ENCODE measurements at regions not wholly inside any gene's neighbourhood (a gene's known extent, or its start where the extent isn't known, plus 50 kb on each side); places are given as distances from the start of the nearest gene placed in this dataset.

DNA sequence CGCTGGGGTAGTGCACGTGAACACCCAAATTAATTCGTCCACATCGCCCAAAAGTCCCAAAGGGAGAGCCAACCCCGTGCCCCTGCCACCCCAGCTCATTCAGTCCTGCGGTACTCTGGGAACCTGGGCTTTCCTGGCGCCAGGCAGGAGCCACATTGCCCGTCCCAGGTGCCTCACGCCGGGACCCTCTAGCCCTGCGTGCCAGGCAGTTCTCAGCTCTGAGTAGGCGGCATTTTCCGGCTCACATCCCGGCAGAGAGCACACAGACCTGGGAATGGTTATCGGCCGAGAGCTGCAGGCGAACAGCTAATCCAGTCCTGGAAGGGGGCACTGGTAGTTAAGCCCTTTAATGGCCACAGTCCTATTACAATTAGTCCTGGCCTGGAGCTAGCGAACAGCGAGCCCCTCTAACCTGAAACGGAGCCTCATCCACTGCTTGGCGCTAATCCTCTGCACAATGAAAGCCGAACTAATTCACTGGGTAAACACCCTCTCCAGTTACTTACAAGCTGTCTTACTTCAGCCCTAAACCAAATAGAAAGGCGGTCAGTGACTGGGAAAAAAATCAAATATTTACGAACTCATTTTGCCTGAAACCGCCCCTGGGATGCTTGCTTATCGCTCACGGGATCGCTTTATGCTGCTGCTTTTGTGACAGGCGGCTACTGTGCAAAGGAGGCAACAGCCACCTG, 254.6 kb upstream of the SOX14 start:
- Histone ChIP-seq H3K27ac (ENCODE audit: low read depth, low read length) (no peak overlapping the region), H3K9me3 (ENCODE audit: control insufficient read depth, insufficient read depth, low read length) (no peaks in the 10 kb centered on the region), H3K27me3 (ENCODE audit: control insufficient read depth, insufficient read depth, low read length) (no peaks in the 10 kb centered on the region), H3K4me3 (ENCODE audit: low read depth, low read length) (no peak overlapping the region), H3K4me1 (ENCODE audit: control insufficient read depth, insufficient read depth, low read length) (peaks cover 4% of the 10 kb centered on the region), H3K36me3 (ENCODE audit: control insufficient read depth, insufficient read depth, low read length) (no peaks in the 10 kb centered on the region)
- 63% methylated on average over 29 of the region's 29 CpGs for WGBS (ENCODE audit: insufficient coverage)
- DNase-seq (ENCODE audit: low read depth in 4 of 6, low spot score in 6 of 6) = peak in 2 of 6 donors; percentile 6 to 13

GRCh38 chr3:137511655-137512054, 252.5 kb upstream of the SOX14 start:
- H3K36me3 ChIP-seq (ENCODE audit: control insufficient read depth, insufficient read depth, low read length) = no peaks in the 10 kb centered on the region
- peaks cover 4% of the 10 kb centered on the region for H3K4me1 ChIP-seq (ENCODE audit: control insufficient read depth, insufficient read depth, low read length)
- DNase-seq (ENCODE audit: low read depth in 4 of 6, low spot score in 6 of 6) = no peak
- no peaks in the 10 kb centered on the region for H3K9me3 ChIP-seq (ENCODE audit: control insufficient read depth, insufficient read depth, low read length)
- no peaks in the 10 kb centered on the region for H3K27me3 ChIP-seq (ENCODE audit: control insufficient read depth, insufficient read depth, low read length)
- H3K4me3 ChIP-seq (ENCODE audit: low read depth, low read length) = no peak overlapping the region
- H3K27ac ChIP-seq (ENCODE audit: low read depth, low read length) = no peak overlapping the region
- 73% methylated on average over 1 of the region's 1 CpG for WGBS (ENCODE audit: insufficient coverage)

DNA sequence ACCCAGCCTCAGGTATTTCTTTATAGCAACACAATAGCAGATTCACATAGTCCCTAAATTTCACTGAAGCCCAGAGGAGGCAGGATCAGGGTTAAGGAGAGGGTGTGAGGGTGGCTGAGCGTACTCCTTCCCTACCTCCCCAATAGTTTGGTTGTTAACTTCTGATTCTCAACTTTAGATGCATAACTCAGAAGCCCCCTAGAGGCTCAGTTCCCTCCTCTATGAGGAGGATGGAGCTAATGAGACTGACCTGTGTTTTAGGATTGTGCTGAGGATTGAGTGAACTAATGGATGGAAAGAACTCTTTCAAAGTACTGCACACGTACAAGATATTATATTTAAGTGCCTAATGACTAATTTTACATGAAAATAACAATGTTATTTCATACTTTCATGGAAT, 249.3 kb upstream of the SOX14 start:
- WGBS (ENCODE audit: insufficient coverage) = no CpG with 5 or more reads among the region's 2 CpGs
- no peak overlapping the region for H3K4me3 ChIP-seq (ENCODE audit: low read depth, low read length)
- DNase-seq (ENCODE audit: low read depth in 4 of 6, low spot score in 6 of 6) = no peak
- H3K4me1 ChIP-seq (ENCODE audit: control insufficient read depth, insufficient read depth, low read length) = no peaks in the 10 kb centered on the region
- H3K27ac ChIP-seq (ENCODE audit: low read depth, low read length) = no peak overlapping the region
- H3K36me3 ChIP-seq (ENCODE audit: control insufficient read depth, insufficient read depth, low read length) = no peaks in the 10 kb centered on the region
- H3K27me3 ChIP-seq (ENCODE audit: control insufficient read depth, insufficient read depth, low read length) = no peaks in the 10 kb centered on the region
- no peaks in the 10 kb centered on the region for H3K9me3 ChIP-seq (ENCODE audit: control insufficient read depth, insufficient read depth, low read length)

- no peaks in the 10 kb centered on the region for H3K9me3 ChIP-seq (ENCODE audit: control insufficient read depth, insufficient read depth, low read length)
- H3K4me3 ChIP-seq (ENCODE audit: low read depth, low read length) = no peak overlapping the region
- no peaks in the 10 kb centered on the region for H3K36me3 ChIP-seq (ENCODE audit: control insufficient read depth, insufficient read depth, low read length)
- 56% methylated on average over 2 of the region's 5 CpGs for WGBS (ENCODE audit: insufficient coverage)
- H3K27ac ChIP-seq (ENCODE audit: low read depth, low read length) = no peak overlapping the region
- DNase-seq (ENCODE audit: low read depth in 4 of 6, low spot score in 6 of 6) = peak in 1 of 6 donors; percentile 23
- H3K27me3 ChIP-seq (ENCODE audit: control insufficient read depth, insufficient read depth, low read length) = no peaks in the 10 kb centered on the region
- no peaks in the 10 kb centered on the region for H3K4me1 ChIP-seq (ENCODE audit: control insufficient read depth, insufficient read depth, low read length)
Measured at GRCh38 chr3:137519602-137520001, 244.5 kb upstream of the SOX14 start.

- Histone ChIP-seq H3K4me1 (ENCODE audit: control insufficient read depth, insufficient read depth, low read length) (no peaks in the 10 kb centered on the region), H3K27me3 (ENCODE audit: control insufficient read depth, insufficient read depth, low read length) (no peaks in the 10 kb centered on the region), H3K27ac (ENCODE audit: low read depth, low read length) (no peak overlapping the region), H3K4me3 (ENCODE audit: low read depth, low read length) (no peak overlapping the region), H3K9me3 (ENCODE audit: control insufficient read depth, insufficient read depth, low read length) (no peaks in the 10 kb centered on the region), H3K36me3 (ENCODE audit: control insufficient read depth, insufficient read depth, low read length) (no peaks in the 10 kb centered on the region)
- 100% methylated on average over 1 of the region's 1 CpG for WGBS (ENCODE audit: insufficient coverage)
- DNase-seq (ENCODE audit: low read depth in 4 of 6, low spot score in 6 of 6) = no peak
Measured at GRCh38 chr3:137524751-137525150, 239.4 kb upstream of the SOX14 start.

DNA sequence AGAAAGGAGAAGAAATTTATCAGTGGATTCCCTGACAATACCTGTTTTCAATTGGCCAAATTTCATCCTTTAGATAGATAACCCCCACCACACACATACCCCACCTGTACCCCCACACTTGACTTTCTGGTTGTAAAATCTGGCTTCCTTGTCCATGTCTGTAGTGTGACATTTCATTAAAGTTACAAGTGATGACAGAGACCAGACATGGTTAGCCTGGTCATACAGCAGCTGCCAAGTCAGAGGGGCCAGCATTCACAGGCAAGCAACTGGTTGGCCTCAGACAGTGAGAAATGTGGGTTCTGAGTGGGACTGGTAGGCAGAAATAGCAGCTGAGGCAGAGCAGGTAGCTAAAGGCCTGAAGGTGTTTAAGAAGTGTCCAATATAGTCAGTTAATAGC, 238.6 kb upstream of the SOX14 start:
- no peak for DNase-seq (ENCODE audit: low read depth in 4 of 6, low spot score in 6 of 6)
- Histone ChIP-seq H3K36me3 (ENCODE audit: control insufficient read depth, insufficient read depth, low read length) (no peaks in the 10 kb centered on the region), H3K27me3 (ENCODE audit: control insufficient read depth, insufficient read depth, low read length) (no peaks in the 10 kb centered on the region), H3K4me3 (ENCODE audit: low read depth, low read length) (no peak overlapping the region), H3K4me1 (ENCODE audit: control insufficient read depth, insufficient read depth, low read length) (no peaks in the 10 kb centered on the region), H3K27ac (ENCODE audit: low read depth, low read length) (no peak overlapping the region), H3K9me3 (ENCODE audit: control insufficient read depth, insufficient read depth, low read length) (no peaks in the 10 kb centered on the region)

- no peaks in the 10 kb centered on the region for H3K27me3 ChIP-seq (ENCODE audit: control insufficient read depth, insufficient read depth, low read length)
- 100% methylated on average over 3 of the region's 3 CpGs for WGBS (ENCODE audit: insufficient coverage)
- H3K27ac ChIP-seq (ENCODE audit: low read depth, low read length) = no peak overlapping the region
- H3K4me1 ChIP-seq (ENCODE audit: control insufficient read depth, insufficient read depth, low read length) = no peaks in the 10 kb centered on the region
- no peaks in the 10 kb centered on the region for H3K36me3 ChIP-seq (ENCODE audit: control insufficient read depth, insufficient read depth, low read length)
- no peak for DNase-seq (ENCODE audit: low read depth in 4 of 6, low spot score in 6 of 6)
- no peak overlapping the region for H3K4me3 ChIP-seq (ENCODE audit: low read depth, low read length)
- H3K9me3 ChIP-seq (ENCODE audit: control insufficient read depth, insufficient read depth, low read length) = peaks cover 7% of the 10 kb centered on the region
Measured at GRCh38 chr3:137542049-137542448, 222.1 kb upstream of the SOX14 start.

- Histone ChIP-seq H3K27me3 (ENCODE audit: control insufficient read depth, insufficient read depth, low read length) (no peaks in the 10 kb centered on the region), H3K4me3 (ENCODE audit: low read depth, low read length) (no peak overlapping the region), H3K9me3 (ENCODE audit: control insufficient read depth, insufficient read depth, low read length) (no peaks in the 10 kb centered on the region), H3K36me3 (ENCODE audit: control insufficient read depth, insufficient read depth, low read length) (no peaks in the 10 kb centered on the region), H3K4me1 (ENCODE audit: control insufficient read depth, insufficient read depth, low read length) (no peaks in the 10 kb centered on the region), H3K27ac (ENCODE audit: low read depth, low read length) (no peak overlapping the region)
- DNase-seq (ENCODE audit: low read depth in 4 of 6, low spot score in 6 of 6) = no peak
- WGBS (ENCODE audit: insufficient coverage) = 80% methylated on average over 1 of the region's 2 CpGs
Measured at GRCh38 chr3:137554242-137554641, 209.9 kb upstream of the SOX14 start.

DNA sequence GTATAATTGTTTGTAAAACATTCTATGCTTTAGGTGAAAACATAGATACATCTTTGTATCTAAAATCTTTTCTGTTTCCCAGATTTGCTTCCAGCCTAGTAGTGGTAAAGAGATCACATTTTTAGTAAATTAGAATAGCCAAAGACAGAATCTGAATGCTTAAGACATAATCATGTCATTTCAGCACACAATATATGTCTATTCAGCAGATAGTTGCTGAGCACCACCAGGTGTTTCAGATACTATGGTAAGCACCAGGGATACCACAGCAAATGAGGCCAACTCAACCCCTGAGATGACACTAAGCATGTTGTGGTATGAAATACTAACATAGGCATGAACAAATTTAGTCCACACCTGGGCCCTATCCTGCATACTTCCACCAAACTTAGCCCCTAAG, 195.2 kb upstream of the SOX14 start:
- H3K27ac ChIP-seq (ENCODE audit: low read depth, low read length) = no peak overlapping the region
- H3K27me3 ChIP-seq (ENCODE audit: control insufficient read depth, insufficient read depth, low read length) = no peaks in the 10 kb centered on the region
- no peaks in the 10 kb centered on the region for H3K4me1 ChIP-seq (ENCODE audit: control insufficient read depth, insufficient read depth, low read length)
- no peaks in the 10 kb centered on the region for H3K9me3 ChIP-seq (ENCODE audit: control insufficient read depth, insufficient read depth, low read length)
- H3K4me3 ChIP-seq (ENCODE audit: low read depth, low read length) = no peak overlapping the region
- no peak for DNase-seq (ENCODE audit: low read depth in 4 of 6, low spot score in 6 of 6)
- H3K36me3 ChIP-seq (ENCODE audit: control insufficient read depth, insufficient read depth, low read length) = no peaks in the 10 kb centered on the region

DNA sequence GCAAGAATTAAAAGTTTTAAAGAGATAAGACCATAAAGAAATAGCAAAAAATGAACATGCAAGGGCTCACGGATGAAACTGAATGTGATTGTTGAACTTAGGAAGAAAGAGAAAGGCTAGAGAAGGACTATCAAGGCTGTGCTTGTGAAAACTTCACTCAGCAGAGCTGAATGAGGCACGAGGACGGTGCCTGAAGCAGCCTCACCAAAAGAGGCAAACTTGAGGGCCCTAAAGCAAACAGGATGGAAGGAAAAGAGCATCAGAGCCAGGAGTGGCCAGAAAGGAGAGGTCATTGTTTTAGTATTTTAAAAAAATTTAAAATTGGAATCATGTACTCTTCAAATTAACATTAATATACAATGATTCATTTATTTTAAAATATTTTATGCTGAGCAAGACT, 191.2 kb upstream of the SOX14 start:
- H3K36me3 ChIP-seq (ENCODE audit: control insufficient read depth, insufficient read depth, low read length) = no peaks in the 10 kb centered on the region
- H3K4me3 ChIP-seq (ENCODE audit: low read depth, low read length) = no peak overlapping the region
- 71% methylated on average over 3 of the region's 3 CpGs for WGBS (ENCODE audit: insufficient coverage)
- no peaks in the 10 kb centered on the region for H3K9me3 ChIP-seq (ENCODE audit: control insufficient read depth, insufficient read depth, low read length)
- DNase-seq (ENCODE audit: low read depth in 4 of 6, low spot score in 6 of 6) = no peak
- no peaks in the 10 kb centered on the region for H3K27me3 ChIP-seq (ENCODE audit: control insufficient read depth, insufficient read depth, low read length)
- no peaks in the 10 kb centered on the region for H3K4me1 ChIP-seq (ENCODE audit: control insufficient read depth, insufficient read depth, low read length)
- H3K27ac ChIP-seq (ENCODE audit: low read depth, low read length) = no peak overlapping the region

All from spinal cord (tissue), 9 donors.